SK-N-SH treated with all-trans-retinoic acid at 6 μM for 48 hours (cell line): ENCODE measurements at regions not wholly inside any gene's neighbourhood (a gene's known extent, or its start where the extent isn't known, plus 50 kb on each side); places are given as distances from the start of the nearest gene placed in this dataset.

Source experiments
- ARNTL ChIP-seq: fragments of 450-650 bp; formaldehyde crosslinking; IDR thresholded peaks from 2 replicates; pipeline ENCODE4 v1.5.0; 2020; ENCODE audit warnings: low read depth, mild to moderate bottlenecking, moderate library complexity, borderline replicate concordance
- GLIS3 ChIP-seq: fragments of 250-450 bp; sonication (Bioruptor Pico); IDR thresholded peaks from 2 replicates; pipeline ENCODE4 v1.5.0; 2020; ENCODE audit warnings: mild to moderate bottlenecking, moderate library complexity
- ISL1 ChIP-seq: fragments of 250-450 bp; sonication (Bioruptor Pico); IDR thresholded peaks from 2 replicates; pipeline ENCODE4 v2.1.2; 2022; ENCODE audit warnings: mild to moderate bottlenecking, moderate library complexity
- RARB ChIP-seq: fragments of 250-450 bp; sonication (Bioruptor Pico); IDR thresholded peaks from 2 replicates; pipeline ENCODE4 v1.8.0; 2021; ENCODE audit warnings: mild to moderate bottlenecking, moderate library complexity
- SNAI2 ChIP-seq: fragments of 250-450 bp; sonication (Bioruptor Pico); IDR thresholded peaks from 2 replicates; pipeline ENCODE4 v1.5.0; 2020; ENCODE audit warnings: mild to moderate bottlenecking, moderate library complexity
- TCF4 ChIP-seq: fragments of 250-450 bp; sonication (Bioruptor Pico); IDR thresholded peaks from 2 replicates; pipeline ENCODE4 v1.8.0; 2021; ENCODE audit warnings: mild to moderate bottlenecking, moderate library complexity, borderline replicate concordance
- ZC3H10 ChIP-seq: fragments of 250-450 bp; sonication (Bioruptor Pico); IDR thresholded peaks from 2 replicates; pipeline ENCODE4 v1.5.1; 2021; ENCODE audit warnings: mild to moderate bottlenecking, moderate library complexity
- TF ChIP-seq, protein P1 (sequence below): fragments of 250-450 bp; sonication (Bioruptor Pico); IDR thresholded peaks from 2 replicates; pipeline ENCODE4 v1.8.0; 2021; ENCODE audit warnings: low read depth, mild to moderate bottlenecking, moderate library complexity, borderline replicate concordance

DNA sequence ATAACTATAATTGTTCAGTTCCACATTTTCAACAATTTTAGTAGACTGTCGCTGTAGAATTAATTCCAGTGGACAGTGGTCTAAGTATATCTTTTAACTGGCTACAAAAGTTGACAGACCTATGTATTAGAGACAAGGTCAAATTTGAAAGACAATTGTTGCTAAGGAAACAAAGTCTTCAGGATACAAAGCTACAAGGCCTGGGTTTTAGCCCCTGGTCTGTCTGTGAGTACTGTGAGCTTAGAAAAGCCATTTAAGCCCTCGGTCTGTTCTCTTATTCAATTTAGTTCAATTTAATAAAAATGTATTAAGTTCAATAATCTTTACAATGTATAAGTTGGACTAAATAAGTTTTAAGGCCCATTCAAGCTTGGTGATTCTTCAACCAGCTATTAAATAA lies 352.5 kb downstream of the HDGFL1 start:
- TF ChIP-seq RARB (no peak), SNAI2 (CRISPR knock-in tag) (no peak), ISL1 (CRISPR knock-in tag) (no peak), ZC3H10 (CRISPR knock-in tag) (no peak), ARNTL (CRISPR knock-in tag) (no peak), GLIS3 (no peak), TCF4 (no peak)
- TF ChIP-seq, protein P1, sequence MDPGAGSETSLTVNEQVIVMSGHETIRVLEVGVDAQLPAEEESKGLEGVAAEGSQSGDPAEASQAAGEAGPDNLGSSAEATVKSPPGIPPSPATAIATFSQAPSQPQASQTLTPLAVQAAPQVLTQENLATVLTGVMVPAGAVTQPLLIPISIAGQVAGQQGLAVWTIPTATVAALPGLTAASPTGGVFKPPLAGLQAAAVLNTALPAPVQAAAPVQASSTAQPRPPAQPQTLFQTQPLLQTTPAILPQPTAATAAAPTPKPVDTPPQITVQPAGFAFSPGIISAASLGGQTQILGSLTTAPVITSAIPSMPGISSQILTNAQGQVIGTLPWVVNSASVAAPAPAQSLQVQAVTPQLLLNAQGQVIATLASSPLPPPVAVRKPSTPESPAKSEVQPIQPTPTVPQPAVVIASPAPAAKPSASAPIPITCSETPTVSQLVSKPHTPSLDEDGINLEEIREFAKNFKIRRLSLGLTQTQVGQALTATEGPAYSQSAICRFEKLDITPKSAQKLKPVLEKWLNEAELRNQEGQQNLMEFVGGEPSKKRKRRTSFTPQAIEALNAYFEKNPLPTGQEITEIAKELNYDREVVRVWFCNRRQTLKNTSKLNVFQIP (CRISPR knock-in tag): no peak
